HepG2 (cell line): ENCODE measurements at regions not wholly inside any gene's neighbourhood (a gene's known extent, or its start where the extent isn't known, plus 50 kb on each side); places are given as distances from the start of the nearest gene placed in this dataset.

Experiments
- CEBPB ChIP-seq: IDR thresholded peaks from 2 replicates; pipeline ENCODE4 v1.6.1; 2011; ENCODE audit warnings: low read depth, low read length, improper control_type of control experiment, borderline replicate concordance
- CENPT ChIP-seq: sonication (generic); formaldehyde crosslinking; IDR thresholded peaks from 2 replicates; pipeline ENCODE4 v1.8.0; 2022; ENCODE audit warnings: low read depth, mild to moderate bottlenecking, moderate library complexity, missing genetic modification reagents
- GATAD1 ChIP-seq: IDR thresholded peaks from 2 replicates; pipeline ENCODE4 v1.6.1; 2016; ENCODE audit warnings: missing genetic modification reagents, missing compliant biosample characterization
- GTF2F1 ChIP-seq: fragments of 150-350 bp; IDR thresholded peaks from 2 replicates; pipeline ENCODE4 v1.6.1; 2014; ENCODE audit warnings: low read length
- HCFC1 ChIP-seq: fragments of 150-350 bp; IDR thresholded peaks from 2 replicates; pipeline ENCODE4 v1.6.1; 2014; ENCODE audit warnings: low read depth, low read length
- IKZF1 ChIP-seq: fragments of 450-650 bp; IDR thresholded peaks from 2 replicates; pipeline ENCODE4 v1.7.1; 2016
- RBM39 ChIP-seq: fragments of 200-400 bp; formaldehyde crosslinking; IDR thresholded peaks from one replicate; pipeline ENCODE4 v1.6.1; 2018; ENCODE audit warnings: antibody characterized with exemption, mild to moderate bottlenecking, low read depth, low read length; ENCODE audit not compliant: poor library complexity, severe bottlenecking
- ZMYM3 ChIP-seq: sonication (generic); formaldehyde crosslinking; IDR thresholded peaks from 2 replicates; pipeline ENCODE4 v1.5.1; 2020; ENCODE audit warnings: mild to moderate bottlenecking, missing genetic modification reagents
- TF ChIP-seq, protein P1 (sequence below): sonication (generic); formaldehyde crosslinking; IDR thresholded peaks from 2 replicates; pipeline ENCODE4 v1.8.1; 2023; ENCODE audit warnings: mild to moderate bottlenecking, missing genetic modification reagents
- TF ChIP-seq, protein P2 (sequence below): sonication (generic); formaldehyde crosslinking; IDR thresholded peaks from 2 replicates; pipeline ENCODE4 v1.5.0; 2020; ENCODE audit warnings: mild to moderate bottlenecking, missing genetic modification reagents, moderate library complexity
- TF ChIP-seq, protein P3 (sequence below), 2 experiments: sonication (generic) in 1 of 2; formaldehyde crosslinking in 1 of 2; IDR thresholded peaks; 2 replicates each; pipeline versions ENCODE4 v1.5.1 to v1.6.1; 2011 to 2020; ENCODE audit warnings: borderline replicate concordance in 1 of 2, low read depth in 1 of 2, low read length in 1 of 2, mild to moderate bottlenecking in 1 of 2, missing genetic modification reagents in 1 of 2, moderate library complexity in 1 of 2
- TF ChIP-seq, protein P4 (sequence below): sonication (generic); formaldehyde crosslinking; IDR thresholded peaks from 2 replicates; pipeline ENCODE4 v1.4.0; 2020; ENCODE audit warnings: missing genetic modification reagents

DNA sequence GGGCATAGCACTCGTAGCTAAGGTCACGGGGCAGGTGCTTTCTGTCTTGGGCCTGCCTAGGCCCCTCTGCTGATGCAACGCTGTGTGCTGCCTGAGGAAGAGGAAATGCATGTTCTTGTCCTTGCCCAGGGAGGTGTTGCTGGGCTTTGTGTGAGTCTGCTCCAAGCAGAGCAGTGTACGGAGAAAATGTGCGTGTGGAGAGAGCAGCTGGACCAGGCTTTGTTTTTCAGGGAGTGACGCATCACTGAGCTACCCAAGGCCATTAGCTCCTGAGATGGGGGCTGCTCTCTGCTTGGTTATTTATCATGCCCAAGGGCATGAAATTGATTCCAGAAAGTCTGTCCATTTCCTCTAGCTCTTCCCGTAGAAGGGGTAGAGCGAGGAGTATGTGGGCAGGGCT lies 82.9 kb upstream of the THY1 start:
- no peak for TF ChIP-seq CENPT (CRISPR knock-in tag)
- no peak for TF ChIP-seq GATAD1 (CRISPR knock-in tag)
- TF ChIP-seq ZMYM3 (CRISPR knock-in tag): no peak
- TF ChIP-seq, protein P1, sequence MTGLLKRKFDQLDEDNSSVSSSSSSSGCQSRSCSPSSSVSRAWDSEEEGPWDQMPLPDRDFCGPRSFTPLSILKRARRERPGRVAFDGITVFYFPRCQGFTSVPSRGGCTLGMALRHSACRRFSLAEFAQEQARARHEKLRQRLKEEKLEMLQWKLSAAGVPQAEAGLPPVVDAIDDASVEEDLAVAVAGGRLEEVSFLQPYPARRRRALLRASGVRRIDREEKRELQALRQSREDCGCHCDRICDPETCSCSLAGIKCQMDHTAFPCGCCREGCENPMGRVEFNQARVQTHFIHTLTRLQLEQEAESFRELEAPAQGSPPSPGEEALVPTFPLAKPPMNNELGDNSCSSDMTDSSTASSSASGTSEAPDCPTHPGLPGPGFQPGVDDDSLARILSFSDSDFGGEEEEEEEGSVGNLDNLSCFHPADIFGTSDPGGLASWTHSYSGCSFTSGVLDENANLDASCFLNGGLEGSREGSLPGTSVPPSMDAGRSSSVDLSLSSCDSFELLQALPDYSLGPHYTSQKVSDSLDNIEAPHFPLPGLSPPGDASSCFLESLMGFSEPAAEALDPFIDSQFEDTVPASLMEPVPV (CRISPR knock-in tag): no peak
- TF ChIP-seq HCFC1: no peak
- TF ChIP-seq, protein P2, sequence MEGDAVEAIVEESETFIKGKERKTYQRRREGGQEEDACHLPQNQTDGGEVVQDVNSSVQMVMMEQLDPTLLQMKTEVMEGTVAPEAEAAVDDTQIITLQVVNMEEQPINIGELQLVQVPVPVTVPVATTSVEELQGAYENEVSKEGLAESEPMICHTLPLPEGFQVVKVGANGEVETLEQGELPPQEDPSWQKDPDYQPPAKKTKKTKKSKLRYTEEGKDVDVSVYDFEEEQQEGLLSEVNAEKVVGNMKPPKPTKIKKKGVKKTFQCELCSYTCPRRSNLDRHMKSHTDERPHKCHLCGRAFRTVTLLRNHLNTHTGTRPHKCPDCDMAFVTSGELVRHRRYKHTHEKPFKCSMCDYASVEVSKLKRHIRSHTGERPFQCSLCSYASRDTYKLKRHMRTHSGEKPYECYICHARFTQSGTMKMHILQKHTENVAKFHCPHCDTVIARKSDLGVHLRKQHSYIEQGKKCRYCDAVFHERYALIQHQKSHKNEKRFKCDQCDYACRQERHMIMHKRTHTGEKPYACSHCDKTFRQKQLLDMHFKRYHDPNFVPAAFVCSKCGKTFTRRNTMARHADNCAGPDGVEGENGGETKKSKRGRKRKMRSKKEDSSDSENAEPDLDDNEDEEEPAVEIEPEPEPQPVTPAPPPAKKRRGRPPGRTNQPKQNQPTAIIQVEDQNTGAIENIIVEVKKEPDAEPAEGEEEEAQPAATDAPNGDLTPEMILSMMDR (CRISPR knock-in tag): no peak
- no peak for TF ChIP-seq GTF2F1
- TF ChIP-seq, protein P3, sequence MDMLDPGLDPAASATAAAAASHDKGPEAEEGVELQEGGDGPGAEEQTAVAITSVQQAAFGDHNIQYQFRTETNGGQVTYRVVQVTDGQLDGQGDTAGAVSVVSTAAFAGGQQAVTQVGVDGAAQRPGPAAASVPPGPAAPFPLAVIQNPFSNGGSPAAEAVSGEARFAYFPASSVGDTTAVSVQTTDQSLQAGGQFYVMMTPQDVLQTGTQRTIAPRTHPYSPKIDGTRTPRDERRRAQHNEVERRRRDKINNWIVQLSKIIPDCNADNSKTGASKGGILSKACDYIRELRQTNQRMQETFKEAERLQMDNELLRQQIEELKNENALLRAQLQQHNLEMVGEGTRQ (IDR thresholded peaks at IDR 0.05; ENCODE audit: low read depth, low read length): no peak
- TF ChIP-seq, protein P3 (CRISPR knock-in tag; IDR thresholded peaks at IDR 0.05; ENCODE audit: borderline replicate concordance): no peak
- TF ChIP-seq RBM39: no peak
- no peak for TF ChIP-seq CEBPB
- no peak for TF ChIP-seq IKZF1
- TF ChIP-seq, protein P4, sequence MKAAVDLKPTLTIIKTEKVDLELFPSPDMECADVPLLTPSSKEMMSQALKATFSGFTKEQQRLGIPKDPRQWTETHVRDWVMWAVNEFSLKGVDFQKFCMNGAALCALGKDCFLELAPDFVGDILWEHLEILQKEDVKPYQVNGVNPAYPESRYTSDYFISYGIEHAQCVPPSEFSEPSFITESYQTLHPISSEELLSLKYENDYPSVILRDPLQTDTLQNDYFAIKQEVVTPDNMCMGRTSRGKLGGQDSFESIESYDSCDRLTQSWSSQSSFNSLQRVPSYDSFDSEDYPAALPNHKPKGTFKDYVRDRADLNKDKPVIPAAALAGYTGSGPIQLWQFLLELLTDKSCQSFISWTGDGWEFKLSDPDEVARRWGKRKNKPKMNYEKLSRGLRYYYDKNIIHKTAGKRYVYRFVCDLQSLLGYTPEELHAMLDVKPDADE (CRISPR knock-in tag): no peak
